ENCODE measurements at regions not wholly inside any gene's neighbourhood (a gene's known extent, or its start where the extent isn't known, plus 50 kb on each side); places are given as distances from the start of the nearest gene placed in this dataset.

DNA sequence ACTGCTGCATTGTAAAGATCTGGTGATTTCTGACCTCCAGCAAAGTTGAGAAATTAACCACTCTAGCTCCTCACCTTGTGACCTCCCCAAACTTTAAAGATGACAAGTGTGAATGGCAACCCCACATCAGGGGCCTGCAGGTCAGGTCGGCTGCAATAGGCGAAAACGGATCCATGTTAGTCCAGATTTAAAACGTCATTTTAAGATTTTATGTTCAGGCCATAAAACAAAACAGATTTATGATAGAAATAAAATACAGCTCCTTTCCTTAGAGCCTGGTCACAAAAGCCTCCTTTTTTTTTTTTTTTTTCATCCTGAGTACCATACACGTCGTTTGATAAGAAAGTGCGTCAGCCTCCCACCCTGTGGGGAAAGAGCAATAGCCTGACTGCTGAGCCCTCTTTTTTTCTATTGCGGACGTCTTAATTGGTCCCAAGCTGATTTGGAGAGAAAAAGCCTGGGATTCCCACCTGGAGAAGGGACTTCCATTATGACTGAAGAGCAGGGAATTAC is 519.2 kb upstream of the NOX3 start:
- no peak for DNase-seq
- CTCF ChIA-PET: interaction anchor here (0.6 kb wide), 1 partner anchor 18 kb away, joined by 3 read pairs; no protein-coding TSS in a partner anchor
- peaks cover 2% of the 10 kb centered on the region for H3K9me3 Mint-ChIP-seq (ENCODE audit: low read depth, unreplicated experiment)
- intact Hi-C loops (cut with micrococcal nuclease; ENCODE audit: unreplicated experiment): no loop called here
- H3K27ac Mint-ChIP-seq (ENCODE audit: unreplicated experiment): no peak overlapping the region
- no peaks in the 10 kb centered on the region for H3K36me3 Mint-ChIP-seq (ENCODE audit: insufficient read depth, unreplicated experiment)
- no TSS peak for BruUV-seq (replicated peaks)
- H3K4me3 Mint-ChIP-seq (ENCODE audit: low read depth, unreplicated experiment): no peak overlapping the region
- TF ChIP-seq, protein P1, sequence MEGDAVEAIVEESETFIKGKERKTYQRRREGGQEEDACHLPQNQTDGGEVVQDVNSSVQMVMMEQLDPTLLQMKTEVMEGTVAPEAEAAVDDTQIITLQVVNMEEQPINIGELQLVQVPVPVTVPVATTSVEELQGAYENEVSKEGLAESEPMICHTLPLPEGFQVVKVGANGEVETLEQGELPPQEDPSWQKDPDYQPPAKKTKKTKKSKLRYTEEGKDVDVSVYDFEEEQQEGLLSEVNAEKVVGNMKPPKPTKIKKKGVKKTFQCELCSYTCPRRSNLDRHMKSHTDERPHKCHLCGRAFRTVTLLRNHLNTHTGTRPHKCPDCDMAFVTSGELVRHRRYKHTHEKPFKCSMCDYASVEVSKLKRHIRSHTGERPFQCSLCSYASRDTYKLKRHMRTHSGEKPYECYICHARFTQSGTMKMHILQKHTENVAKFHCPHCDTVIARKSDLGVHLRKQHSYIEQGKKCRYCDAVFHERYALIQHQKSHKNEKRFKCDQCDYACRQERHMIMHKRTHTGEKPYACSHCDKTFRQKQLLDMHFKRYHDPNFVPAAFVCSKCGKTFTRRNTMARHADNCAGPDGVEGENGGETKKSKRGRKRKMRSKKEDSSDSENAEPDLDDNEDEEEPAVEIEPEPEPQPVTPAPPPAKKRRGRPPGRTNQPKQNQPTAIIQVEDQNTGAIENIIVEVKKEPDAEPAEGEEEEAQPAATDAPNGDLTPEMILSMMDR (IDR thresholded peaks at IDR 0.05; ENCODE audit: unreplicated experiment): no peak
- no peaks in the 10 kb centered on the region for H3K27me3 Mint-ChIP-seq (ENCODE audit: unreplicated experiment)
- no peaks in the 10 kb centered on the region for H3K4me1 Mint-ChIP-seq (ENCODE audit: low read depth, unreplicated experiment)

DNA sequence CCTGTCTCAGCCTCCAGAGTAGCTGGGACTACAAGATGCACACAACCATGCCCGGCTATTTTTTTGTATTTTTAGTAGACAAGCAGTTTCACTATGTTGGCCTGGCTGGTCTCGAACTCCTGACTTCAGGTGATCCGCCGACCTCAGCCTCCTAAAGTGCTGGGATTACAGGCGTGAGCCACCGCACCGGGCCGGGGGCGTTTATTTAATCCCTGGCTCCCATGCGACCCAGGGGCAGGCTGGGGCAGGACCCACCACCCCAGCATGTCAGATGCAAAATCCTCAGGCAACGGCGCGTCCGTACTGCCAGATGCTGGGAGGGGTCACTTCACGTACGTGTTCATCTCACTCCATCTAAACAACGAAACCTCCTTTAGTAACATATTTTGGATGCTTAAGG is 518.7 kb upstream of the NOX3 start:
- intact Hi-C loops (cut with micrococcal nuclease; ENCODE audit: unreplicated experiment): no loop called here
- H3K4me3 Mint-ChIP-seq (ENCODE audit: low read depth, unreplicated experiment): no peak overlapping the region
- BruUV-seq (replicated peaks): no TSS peak
- H3K27ac Mint-ChIP-seq (ENCODE audit: unreplicated experiment): no peak overlapping the region
- H3K4me1 Mint-ChIP-seq (ENCODE audit: low read depth, unreplicated experiment): no peaks in the 10 kb centered on the region
- no peaks in the 10 kb centered on the region for H3K36me3 Mint-ChIP-seq (ENCODE audit: insufficient read depth, unreplicated experiment)
- no peaks in the 10 kb centered on the region for H3K27me3 Mint-ChIP-seq (ENCODE audit: unreplicated experiment)
- no peak for DNase-seq
- CTCF ChIA-PET: interaction anchor here (0.6 kb wide), 1 partner anchor 19 kb away, joined by 3 read pairs; no protein-coding TSS in a partner anchor
- TF ChIP-seq, protein P1 (IDR thresholded peaks at IDR 0.05; ENCODE audit: unreplicated experiment): no peak
- H3K9me3 Mint-ChIP-seq (ENCODE audit: low read depth, unreplicated experiment): peaks cover 2% of the 10 kb centered on the region

GRCh38 chr6:155970876-155971708 is 515.5 kb upstream of the NOX3 start:
- TF ChIP-seq, protein P1 (IDR thresholded peaks at IDR 0.05; ENCODE audit: unreplicated experiment): no peak
- no peaks in the 10 kb centered on the region for H3K4me1 Mint-ChIP-seq (ENCODE audit: low read depth, unreplicated experiment)
- no peaks in the 10 kb centered on the region for H3K36me3 Mint-ChIP-seq (ENCODE audit: insufficient read depth, unreplicated experiment)
- no peaks in the 10 kb centered on the region for H3K27me3 Mint-ChIP-seq (ENCODE audit: unreplicated experiment)
- H3K4me3 Mint-ChIP-seq (ENCODE audit: low read depth, unreplicated experiment): no peak overlapping the region
- BruUV-seq (replicated peaks): no TSS peak
- peaks cover 2% of the 10 kb centered on the region for H3K9me3 Mint-ChIP-seq (ENCODE audit: low read depth, unreplicated experiment)
- intact Hi-C loops (cut with micrococcal nuclease; ENCODE audit: unreplicated experiment): no loop called here
- no peak for DNase-seq
- H3K27ac Mint-ChIP-seq (ENCODE audit: unreplicated experiment): no peak overlapping the region
- CTCF ChIA-PET: no interaction called here

DNA sequence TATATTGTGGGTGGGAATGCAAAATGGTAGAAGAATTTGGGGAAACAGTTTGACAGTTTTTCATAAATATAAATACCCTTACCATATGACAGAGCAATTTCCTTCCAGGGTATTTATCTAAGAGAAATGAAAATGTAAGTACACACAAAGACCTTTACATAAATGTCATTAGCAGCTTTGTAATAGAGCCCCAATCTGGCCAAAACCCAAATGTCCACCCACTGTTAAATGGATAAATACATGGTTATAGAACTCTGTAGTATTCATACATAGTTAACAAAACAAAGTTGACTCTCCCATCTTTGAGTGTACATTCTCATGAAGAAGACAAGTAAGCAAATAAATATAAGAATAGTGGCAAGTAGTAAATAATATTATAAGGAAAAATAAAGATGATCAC is 514.8 kb upstream of the NOX3 start:
- no peaks in the 10 kb centered on the region for H3K36me3 Mint-ChIP-seq (ENCODE audit: insufficient read depth, unreplicated experiment)
- no peaks in the 10 kb centered on the region for H3K4me1 Mint-ChIP-seq (ENCODE audit: low read depth, unreplicated experiment)
- no peak overlapping the region for H3K4me3 Mint-ChIP-seq (ENCODE audit: low read depth, unreplicated experiment)
- H3K9me3 Mint-ChIP-seq (ENCODE audit: low read depth, unreplicated experiment): peaks cover 2% of the 10 kb centered on the region
- TF ChIP-seq, protein P1 (IDR thresholded peaks at IDR 0.05; ENCODE audit: unreplicated experiment): no peak
- CTCF ChIA-PET: no interaction called here
- H3K27me3 Mint-ChIP-seq (ENCODE audit: unreplicated experiment): no peaks in the 10 kb centered on the region
- no peak for DNase-seq
- intact Hi-C loops (cut with micrococcal nuclease; ENCODE audit: unreplicated experiment): no loop called here
- BruUV-seq (replicated peaks): no TSS peak
- H3K27ac Mint-ChIP-seq (ENCODE audit: unreplicated experiment): no peak overlapping the region
